DOHH2 (cell line): ENCODE measurements at regions not wholly inside any gene's neighbourhood (a gene's known extent, or its start where the extent isn't known, plus 50 kb on each side); places are given as distances from the start of the nearest gene placed in this dataset.

Experiments used
- H3F3A ChIP-seq: fragments of 200-600 bp; sonication (generic), shearing (Covaris generic); 2 replicates; pipeline ENCODE4 v1.6.0; 2016; ENCODE audit warnings: antibody characterized with exemption, mild to moderate bottlenecking; ENCODE audit not compliant: control insufficient read depth, insufficient read depth
- H3K27ac ChIP-seq: fragments of 200-600 bp; sonication (generic); 2 replicates; pipeline ENCODE4 v1.5.1; 2014; ENCODE audit warnings: low read depth, mild to moderate bottlenecking, low read length, moderate library complexity
- H3K27me3 ChIP-seq: fragments of 200-600 bp; sonication (generic); 2 replicates; pipeline ENCODE4 v1.6.1; 2014; ENCODE audit warnings: mild to moderate bottlenecking, low read length, mixed read lengths; ENCODE audit not compliant: control insufficient read depth
- H3K36me3 ChIP-seq: fragments of 200-600 bp; sonication (generic); 2 replicates; pipeline ENCODE4 v1.6.1; 2014; ENCODE audit warnings: mild to moderate bottlenecking, low read length, moderate library complexity, mixed read lengths; ENCODE audit not compliant: control insufficient read depth
- H3K4me1 ChIP-seq: fragments of 200-600 bp; sonication (generic); 2 replicates; pipeline ENCODE4 v1.6.1; 2014; ENCODE audit warnings: mild to moderate bottlenecking, low read length, mixed read lengths; ENCODE audit not compliant: control insufficient read depth
- H3K4me2 ChIP-seq: fragments of 200-600 bp; sonication (generic); 2 replicates; pipeline ENCODE4 v1.6.0; 2014; ENCODE audit warnings: mild to moderate bottlenecking, low read length, moderate library complexity
- H3K4me3 ChIP-seq: fragments of 200-600 bp; sonication (generic); 2 replicates; pipeline ENCODE4 v1.5.1; 2014; ENCODE audit warnings: mild to moderate bottlenecking, low read length, mixed read lengths
- H3K79me2 ChIP-seq: fragments of 200-600 bp; sonication (generic); 2 replicates; pipeline ENCODE4 v1.6.1; 2014; ENCODE audit warnings: mild to moderate bottlenecking, low read length, mixed read lengths; ENCODE audit not compliant: control insufficient read depth
- H3K9me2 ChIP-seq: fragments of 200-600 bp; sonication (generic); replicated peaks from 2 replicates; pipeline ENCODE4 v1.6.1; 2014; ENCODE audit warnings: mild to moderate bottlenecking, low read length, mixed read lengths; ENCODE audit not compliant: control insufficient read depth
- H3K9me3 ChIP-seq: fragments of 200-600 bp; sonication (generic); 2 replicates; pipeline ENCODE4 v1.6.1; 2014; ENCODE audit warnings: antibody characterized with exemption, low read length, mixed read lengths; ENCODE audit not compliant: control insufficient read depth, insufficient read depth
- H4K20me1 ChIP-seq: fragments of 200-600 bp; sonication (generic); 2 replicates; pipeline ENCODE4 v1.6.0; 2014; ENCODE audit warnings: low read depth, mild to moderate bottlenecking, antibody characterized with exemption, low read length, moderate library complexity; ENCODE audit not compliant: control insufficient read depth, insufficient read depth
- CTCF ChIP-seq: fragments of 200-600 bp; sonication (generic); IDR thresholded peaks from one replicate; pipeline ENCODE4 v1.5.1; 2014; ENCODE audit warnings: antibody characterized with exemption, mild to moderate bottlenecking, low read depth, low read length; ENCODE audit not compliant: poor library complexity, severe bottlenecking
- EZH2phosphoT487 ChIP-seq: fragments of 200-600 bp; sonication (generic); IDR thresholded peaks from 2 replicates; pipeline ENCODE4 v1.6.1; 2017; ENCODE audit warnings: borderline replicate concordance, mild to moderate bottlenecking, antibody characterized with exemption, low read length, moderate library complexity, mixed read lengths

GRCh38 chr2:49360407-49360767 lies 206.1 kb upstream of the FSHR start:
- Histone ChIP-seq H4K20me1 (no peaks in the 10 kb centered on the region), H3K4me3 (no peak overlapping the region), H3K79me2 (no peaks in the 10 kb centered on the region), H3K9me3 (no peaks in the 10 kb centered on the region), H3K27ac (no peak overlapping the region), H3F3A (no peaks in the 10 kb centered on the region), H3K36me3 (no peaks in the 10 kb centered on the region), H3K27me3 (no peaks in the 10 kb centered on the region), H3K9me2 (no peaks in the 10 kb centered on the region), H3K4me1 (no peaks in the 10 kb centered on the region), H3K4me2 (no peak overlapping the region)
- TF ChIP-seq CTCF, result no peak
- TF ChIP-seq EZH2phosphoT487, result no peak

GRCh38 chr2:49359721-49360406 lies 205.5 kb upstream of the FSHR start:
- no peaks in the 10 kb centered on the region for H3K9me3 ChIP-seq
- H3F3A ChIP-seq, result no peaks in the 10 kb centered on the region
- TF ChIP-seq CTCF, result no peak
- no peak for TF ChIP-seq EZH2phosphoT487
- H3K9me2 ChIP-seq, result no peaks in the 10 kb centered on the region
- no peaks in the 10 kb centered on the region for H3K4me1 ChIP-seq
- no peaks in the 10 kb centered on the region for H3K79me2 ChIP-seq
- no peaks in the 10 kb centered on the region for H3K27me3 ChIP-seq
- H3K4me3 ChIP-seq, result no peak overlapping the region
- no peaks in the 10 kb centered on the region for H4K20me1 ChIP-seq
- no peak overlapping the region for H3K27ac ChIP-seq
- H3K36me3 ChIP-seq, result no peaks in the 10 kb centered on the region
- H3K4me2 ChIP-seq, result no peak overlapping the region

GRCh38 chr2:49355611-49356010 lies 201.3 kb upstream of the FSHR start:
- Histone ChIP-seq H3K27ac (no peak overlapping the region), H4K20me1 (no peaks in the 10 kb centered on the region), H3F3A (no peaks in the 10 kb centered on the region), H3K4me1 (no peaks in the 10 kb centered on the region), H3K36me3 (no peaks in the 10 kb centered on the region), H3K9me2 (no peaks in the 10 kb centered on the region), H3K27me3 (no peaks in the 10 kb centered on the region), H3K4me3 (no peak overlapping the region), H3K9me3 (no peaks in the 10 kb centered on the region), H3K79me2 (no peaks in the 10 kb centered on the region), H3K4me2 (no peak overlapping the region)
- TF ChIP-seq EZH2phosphoT487 (no peak), CTCF (no peak)
